ENCODE measurements at regions not wholly inside any gene's neighbourhood (a gene's known extent, or its start where the extent isn't known, plus 50 kb on each side); places are given as distances from the start of the nearest gene placed in this dataset.

DNA sequence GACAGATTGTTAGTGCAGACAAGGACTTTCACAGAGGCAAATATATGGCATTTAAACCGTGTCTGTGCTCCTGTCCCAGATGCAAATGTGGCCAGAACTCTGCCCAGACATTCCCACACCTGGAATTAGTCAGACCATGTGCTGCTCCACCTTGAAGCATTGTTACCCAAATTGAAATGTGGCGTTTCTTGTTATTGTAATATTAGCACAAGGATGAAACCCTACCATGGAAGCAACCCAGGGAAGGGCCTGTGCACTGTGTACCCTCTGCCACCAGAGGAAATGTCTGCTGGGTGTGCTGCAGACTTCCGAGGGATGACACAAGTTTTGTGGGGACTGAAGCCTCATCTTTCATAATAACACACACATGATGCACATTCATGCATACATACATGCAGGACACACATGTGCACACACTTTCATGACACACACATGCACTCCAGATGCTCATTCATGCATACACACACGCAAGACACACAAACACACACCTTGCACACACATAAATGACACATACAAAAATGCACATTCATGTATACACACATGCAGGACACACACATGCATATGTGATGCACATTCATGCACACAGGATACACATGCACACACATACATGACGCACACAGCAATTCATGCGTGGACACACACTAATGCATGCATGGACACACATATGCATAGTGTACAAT, 133.2 kb upstream of the SNTG2 start:
- TF ChIP-seq, protein P1, sequence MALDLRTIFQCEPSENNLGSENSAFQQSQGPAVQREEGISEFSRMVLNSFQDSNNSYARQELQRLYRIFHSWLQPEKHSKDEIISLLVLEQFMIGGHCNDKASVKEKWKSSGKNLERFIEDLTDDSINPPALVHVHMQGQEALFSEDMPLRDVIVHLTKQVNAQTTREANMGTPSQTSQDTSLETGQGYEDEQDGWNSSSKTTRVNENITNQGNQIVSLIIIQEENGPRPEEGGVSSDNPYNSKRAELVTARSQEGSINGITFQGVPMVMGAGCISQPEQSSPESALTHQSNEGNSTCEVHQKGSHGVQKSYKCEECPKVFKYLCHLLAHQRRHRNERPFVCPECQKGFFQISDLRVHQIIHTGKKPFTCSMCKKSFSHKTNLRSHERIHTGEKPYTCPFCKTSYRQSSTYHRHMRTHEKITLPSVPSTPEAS (tag by site-specific recombination; IDR thresholded peaks at IDR 0.05), result peak; percentile 57; the same call in 1 of the 2 replicates
- TF ChIP-seq, protein P2, sequence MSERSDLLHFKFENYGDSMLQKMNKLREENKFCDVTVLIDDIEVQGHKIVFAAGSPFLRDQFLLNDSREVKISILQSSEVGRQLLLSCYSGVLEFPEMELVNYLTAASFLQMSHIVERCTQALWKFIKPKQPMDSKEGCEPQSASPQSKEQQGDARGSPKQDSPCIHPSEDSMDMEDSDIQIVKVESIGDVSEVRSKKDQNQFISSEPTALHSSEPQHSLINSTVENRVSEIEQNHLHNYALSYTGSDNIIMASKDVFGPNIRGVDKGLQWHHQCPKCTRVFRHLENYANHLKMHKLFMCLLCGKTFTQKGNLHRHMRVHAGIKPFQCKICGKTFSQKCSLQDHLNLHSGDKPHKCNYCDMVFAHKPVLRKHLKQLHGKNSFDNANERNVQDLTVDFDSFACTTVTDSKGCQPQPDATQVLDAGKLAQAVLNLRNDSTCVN (tag by site-specific recombination; optimal IDR thresholded peaks at IDR 0.05), result no peak
- Histone ChIP-seq H3K4me3 (ENCODE audit: low read depth, low read length) (no peak overlapping the region), H3K9me3 (ENCODE audit: control insufficient read depth, insufficient read depth, low read depth, low read length) (no peaks in the 10 kb centered on the region), H3K4me1 (ENCODE audit: control insufficient read depth, insufficient read depth, low read length) (no peaks in the 10 kb centered on the region), H3K27ac (ENCODE audit: extremely low read depth, low read depth, low read length) (no peak overlapping the region), H3K36me3 (ENCODE audit: control insufficient read depth in 2 of 2, insufficient read depth in 1 of 2, low read length in 2 of 2) (no peaks in the 10 kb centered on the region)
- POLR2A ChIA-PET, result no interaction called here
- CTCF ChIA-PET, result no interaction called here

DNA sequence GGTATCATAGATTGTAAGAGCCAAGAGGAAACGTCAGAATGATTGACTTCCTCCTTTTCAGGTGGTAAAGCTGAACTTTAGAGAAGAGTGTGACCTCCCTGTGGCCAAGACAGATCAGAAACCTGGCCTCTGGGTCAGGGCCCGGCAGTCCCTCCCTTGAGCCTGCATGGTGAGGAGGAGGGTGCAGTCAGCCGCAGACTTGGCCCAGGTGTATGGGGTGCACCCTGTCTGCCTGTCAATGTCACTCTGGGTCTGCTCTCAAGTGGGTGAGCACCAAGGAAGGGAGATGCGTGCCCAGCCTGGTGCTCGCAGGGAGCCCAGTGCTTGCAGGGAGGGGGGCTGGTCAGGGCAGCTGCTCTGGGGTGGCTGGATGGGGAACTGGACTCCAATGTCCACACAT, 134.4 kb upstream of the SNTG2 start:
- no peak overlapping the region for H3K4me3 ChIP-seq (ENCODE audit: low read depth, low read length)
- TF ChIP-seq GLIS1 (tag by site-specific recombination; IDR thresholded peaks at IDR 0.05) (no peak), ZNF366 (tag by site-specific recombination; conservative IDR thresholded peaks at IDR 0.05) (no peak), ZNF426 (tag by site-specific recombination; IDR thresholded peaks at IDR 0.05) (no peak), ZNF416 (tag by site-specific recombination; IDR thresholded peaks at IDR 0.05) (no peak), ZNF624 (tag by site-specific recombination; IDR thresholded peaks at IDR 0.05) (no peak)
- TF ChIP-seq, protein P3, sequence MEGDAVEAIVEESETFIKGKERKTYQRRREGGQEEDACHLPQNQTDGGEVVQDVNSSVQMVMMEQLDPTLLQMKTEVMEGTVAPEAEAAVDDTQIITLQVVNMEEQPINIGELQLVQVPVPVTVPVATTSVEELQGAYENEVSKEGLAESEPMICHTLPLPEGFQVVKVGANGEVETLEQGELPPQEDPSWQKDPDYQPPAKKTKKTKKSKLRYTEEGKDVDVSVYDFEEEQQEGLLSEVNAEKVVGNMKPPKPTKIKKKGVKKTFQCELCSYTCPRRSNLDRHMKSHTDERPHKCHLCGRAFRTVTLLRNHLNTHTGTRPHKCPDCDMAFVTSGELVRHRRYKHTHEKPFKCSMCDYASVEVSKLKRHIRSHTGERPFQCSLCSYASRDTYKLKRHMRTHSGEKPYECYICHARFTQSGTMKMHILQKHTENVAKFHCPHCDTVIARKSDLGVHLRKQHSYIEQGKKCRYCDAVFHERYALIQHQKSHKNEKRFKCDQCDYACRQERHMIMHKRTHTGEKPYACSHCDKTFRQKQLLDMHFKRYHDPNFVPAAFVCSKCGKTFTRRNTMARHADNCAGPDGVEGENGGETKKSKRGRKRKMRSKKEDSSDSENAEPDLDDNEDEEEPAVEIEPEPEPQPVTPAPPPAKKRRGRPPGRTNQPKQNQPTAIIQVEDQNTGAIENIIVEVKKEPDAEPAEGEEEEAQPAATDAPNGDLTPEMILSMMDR (tag by site-specific recombination; IDR thresholded peaks at IDR 0.05), result no peak
- CTCF ChIA-PET, result no interaction called here
- no peaks in the 10 kb centered on the region for H3K9me3 ChIP-seq (ENCODE audit: control insufficient read depth, insufficient read depth, low read depth, low read length)
- H3K36me3 ChIP-seq (ENCODE audit: control insufficient read depth in 2 of 2, insufficient read depth in 1 of 2, low read length in 2 of 2), result no peaks in the 10 kb centered on the region
- no peak overlapping the region for H3K27ac ChIP-seq (ENCODE audit: extremely low read depth, low read depth, low read length)
- no peaks in the 10 kb centered on the region for H3K4me1 ChIP-seq (ENCODE audit: control insufficient read depth, insufficient read depth, low read length)
- POLR2A ChIA-PET, result no interaction called here

GRCh38 chr2:810397-810796, 133.2 kb upstream of the TMEM18 start:
- Histone ChIP-seq H3K36me3 (ENCODE audit: control insufficient read depth in 2 of 2, insufficient read depth in 1 of 2, low read length in 2 of 2) (no peaks in the 10 kb centered on the region), H3K4me1 (ENCODE audit: control insufficient read depth, insufficient read depth, low read length) (no peaks in the 10 kb centered on the region), H3K27ac (ENCODE audit: extremely low read depth, low read depth, low read length) (no peak overlapping the region), H3K4me3 (ENCODE audit: low read depth, low read length) (no peak overlapping the region), H3K9me3 (ENCODE audit: control insufficient read depth, insufficient read depth, low read depth, low read length) (no peaks in the 10 kb centered on the region)
- POLR2A ChIA-PET, result no interaction called here
- CTCF ChIA-PET, result no interaction called here
- TF ChIP-seq, protein P4, sequence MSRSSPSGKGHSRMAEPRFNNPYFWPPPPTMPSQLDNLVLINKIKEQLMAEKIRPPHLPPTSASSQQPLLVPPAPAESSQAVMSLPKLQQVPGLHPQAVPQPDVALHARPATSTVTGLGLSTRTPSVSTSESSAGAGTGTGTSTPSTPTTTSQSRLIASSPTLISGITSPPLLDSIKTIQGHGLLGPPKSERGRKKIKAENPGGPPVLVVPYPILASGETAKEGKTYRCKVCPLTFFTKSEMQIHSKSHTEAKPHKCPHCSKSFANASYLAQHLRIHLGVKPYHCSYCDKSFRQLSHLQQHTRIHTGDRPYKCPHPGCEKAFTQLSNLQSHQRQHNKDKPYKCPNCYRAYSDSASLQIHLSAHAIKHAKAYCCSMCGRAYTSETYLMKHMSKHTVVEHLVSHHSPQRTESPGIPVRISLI (tag by site-specific recombination; IDR thresholded peaks at IDR 0.05), result no peak
- TF ChIP-seq ZNF10 (tag by site-specific recombination; IDR thresholded peaks at IDR 0.05), result no peak
- no peak for TF ChIP-seq ZNF473 (tag by site-specific recombination; IDR thresholded peaks at IDR 0.05)
- TF ChIP-seq, protein P5, sequence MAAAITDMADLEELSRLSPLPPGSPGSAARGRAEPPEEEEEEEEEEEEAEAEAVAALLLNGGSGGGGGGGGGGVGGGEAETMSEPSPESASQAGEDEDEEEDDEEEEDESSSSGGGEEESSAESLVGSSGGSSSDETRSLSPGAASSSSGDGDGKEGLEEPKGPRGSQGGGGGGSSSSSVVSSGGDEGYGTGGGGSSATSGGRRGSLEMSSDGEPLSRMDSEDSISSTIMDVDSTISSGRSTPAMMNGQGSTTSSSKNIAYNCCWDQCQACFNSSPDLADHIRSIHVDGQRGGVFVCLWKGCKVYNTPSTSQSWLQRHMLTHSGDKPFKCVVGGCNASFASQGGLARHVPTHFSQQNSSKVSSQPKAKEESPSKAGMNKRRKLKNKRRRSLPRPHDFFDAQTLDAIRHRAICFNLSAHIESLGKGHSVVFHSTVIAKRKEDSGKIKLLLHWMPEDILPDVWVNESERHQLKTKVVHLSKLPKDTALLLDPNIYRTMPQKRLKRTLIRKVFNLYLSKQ (tag by site-specific recombination; IDR thresholded peaks at IDR 0.05; ENCODE audit: borderline replicate concordance), result no peak
- TF ChIP-seq MZF1 (tag by site-specific recombination; IDR thresholded peaks at IDR 0.05; ENCODE audit: borderline replicate concordance), result no peak
- TF ChIP-seq ZNF354C (tag by site-specific recombination; IDR thresholded peaks at IDR 0.05; ENCODE audit: borderline replicate concordance, low read depth), result no peak
- TF ChIP-seq, protein P3 (tag by site-specific recombination; IDR thresholded peaks at IDR 0.05), result no peak
- TF ChIP-seq ZNF324 (tag by site-specific recombination; IDR thresholded peaks at IDR 0.05), result no peak
- no peak for TF ChIP-seq ZNF623 (tag by site-specific recombination; IDR thresholded peaks at IDR 0.05)
- TF ChIP-seq ZNF37A (tag by site-specific recombination; IDR thresholded peaks at IDR 0.05), result no peak
- TF ChIP-seq ZNF114 (tag by site-specific recombination; IDR thresholded peaks at IDR 0.05), result no peak
- no peak for TF ChIP-seq ZNF843 (tag by site-specific recombination; IDR thresholded peaks at IDR 0.05)
- TF ChIP-seq ZBTB6 (tag by site-specific recombination; IDR thresholded peaks at IDR 0.05), result no peak
- no peak for TF ChIP-seq EGR2 (tag by site-specific recombination; IDR thresholded peaks at IDR 0.05; ENCODE audit: low read depth)
